BE2C (cell line): ENCODE measurements at regions not wholly inside any gene's neighbourhood (a gene's known extent, or its start where the extent isn't known, plus 50 kb on each side); places are given as distances from the start of the nearest gene placed in this dataset.

Source experiments
- DNase-seq: peaks from one replicate; pipeline ENCODE4 v3.0.0-alpha.2; 2020
- H3K27me3 ChIP-seq: fragments of 250-450 bp; sonication (Bioruptor Pico); 2 replicates; pipeline ENCODE4 v1.5.1; 2020; ENCODE audit warnings: mild to moderate bottlenecking
- H3K36me3 ChIP-seq: fragments of 250-450 bp; sonication (Bioruptor Pico); 2 replicates; pipeline ENCODE4 v1.5.1; 2020; ENCODE audit warnings: mild to moderate bottlenecking
- H3K4me1 ChIP-seq: fragments of 250-450 bp; sonication (Bioruptor Pico); 2 replicates; pipeline ENCODE4 v1.5.1; 2020
- H3K4me3 ChIP-seq: 2 replicates; pipeline ENCODE4 v1.5.1; 2011; ENCODE audit warnings: low read depth, low read length
- H3K9me3 ChIP-seq: fragments of 250-450 bp; sonication (Bioruptor Pico); 2 replicates; pipeline ENCODE4 v1.5.1; 2020
- CTCF ChIP-seq: IDR thresholded peaks from 2 replicates; pipeline ENCODE4 v1.5.1; 2012; ENCODE audit warnings: mild to moderate bottlenecking, low read depth, low read length

- H3K36me3 ChIP-seq, result no peaks in the 10 kb centered on the region
- H3K4me3 ChIP-seq, result no peak overlapping the region
- H3K9me3 ChIP-seq, result no peaks in the 10 kb centered on the region
- DNase-seq, result no peak
- H3K27me3 ChIP-seq, result no peaks in the 10 kb centered on the region
- no peak for TF ChIP-seq CTCF
- no peaks in the 10 kb centered on the region; the same call in 1 of the 2 replicates for H3K4me1 ChIP-seq
Measured at GRCh38 chr15:58276924-58277323, 138.7 kb downstream of the AQP9 start.

DNA sequence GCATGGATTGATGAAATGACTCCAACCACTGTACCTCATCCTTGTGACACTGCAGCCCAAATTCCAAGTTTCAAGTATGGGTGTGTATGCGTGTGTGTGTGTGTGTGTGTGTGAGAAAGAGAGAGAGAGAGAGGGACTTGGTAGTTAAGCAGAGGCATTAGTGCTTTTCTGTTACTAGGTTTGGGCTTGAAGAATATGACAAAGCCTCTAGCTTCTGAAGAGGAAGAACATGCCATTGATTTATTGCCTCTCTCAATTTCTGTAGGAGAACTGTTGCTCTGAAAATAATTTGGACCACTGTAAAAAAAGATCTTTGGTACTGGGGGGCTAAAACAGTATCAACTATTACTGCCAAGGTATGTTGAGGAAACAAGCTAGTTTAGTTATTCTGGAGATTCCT, 139.2 kb downstream of the AQP9 start:
- no peak overlapping the region for H3K4me3 ChIP-seq
- H3K27me3 ChIP-seq, result no peaks in the 10 kb centered on the region
- H3K9me3 ChIP-seq, result no peaks in the 10 kb centered on the region
- H3K4me1 ChIP-seq, result no peaks in the 10 kb centered on the region; the same call in 1 of the 2 replicates
- DNase-seq, result no peak
- TF ChIP-seq CTCF, result no peak
- no peaks in the 10 kb centered on the region for H3K36me3 ChIP-seq

DNA sequence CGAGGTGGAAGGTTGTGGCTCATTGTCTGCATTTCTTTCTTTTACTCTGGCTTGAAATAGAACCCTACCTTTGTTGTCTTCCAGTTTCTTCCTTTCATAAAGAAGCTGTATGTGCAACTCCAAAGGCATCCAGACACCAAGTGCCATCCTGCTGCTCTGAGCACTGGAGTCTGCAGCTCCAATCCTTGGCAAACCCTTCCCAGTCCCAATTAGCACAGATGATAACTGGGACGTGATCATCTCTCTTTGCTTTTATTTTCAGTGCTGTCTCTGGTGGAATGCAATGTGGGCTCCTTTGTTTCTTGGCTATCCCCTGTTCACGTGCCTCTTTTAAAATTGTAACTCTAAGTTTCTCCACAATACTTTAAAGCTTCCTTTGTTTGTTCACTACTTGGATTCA, 140.9 kb downstream of the AQP9 start:
- no peak overlapping the region for H3K4me3 ChIP-seq
- no peak for DNase-seq
- H3K9me3 ChIP-seq, result no peaks in the 10 kb centered on the region

DNA sequence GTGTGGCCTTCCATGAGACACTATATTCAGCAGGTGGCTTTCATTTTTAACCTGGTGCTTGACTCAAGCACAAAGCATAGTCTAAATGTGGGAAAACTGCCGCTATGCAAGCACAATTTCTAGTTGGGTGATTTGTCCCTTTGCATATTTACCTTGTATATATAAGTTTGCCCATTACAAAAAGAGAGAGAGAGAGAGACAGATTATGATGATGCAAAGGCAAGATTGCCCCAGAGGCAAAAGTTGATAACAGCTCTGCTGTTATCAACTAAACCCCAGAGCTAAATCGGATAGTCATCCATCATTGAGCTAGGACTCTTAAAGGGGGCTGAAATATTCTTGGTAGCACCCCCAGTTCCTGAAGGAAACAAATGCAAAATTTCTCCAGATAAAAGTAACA, 141.5 kb downstream of the AQP9 start:
- Histone ChIP-seq H3K4me1 (no peaks in the 10 kb centered on the region; the same call in 1 of the 2 replicates), H3K27me3 (no peaks in the 10 kb centered on the region), H3K36me3 (no peaks in the 10 kb centered on the region), H3K4me3 (no peak overlapping the region), H3K9me3 (no peaks in the 10 kb centered on the region)
- TF ChIP-seq CTCF, result no peak
- DNase-seq, result no peak

More for the DNA sequence above, 140.9 kb downstream of the AQP9 start:
- Histone ChIP-seq H3K36me3 (no peaks in the 10 kb centered on the region), H3K4me1 (no peaks in the 10 kb centered on the region; the same call in 1 of the 2 replicates), H3K27me3 (no peaks in the 10 kb centered on the region)
- TF ChIP-seq CTCF, result no peak

DNA sequence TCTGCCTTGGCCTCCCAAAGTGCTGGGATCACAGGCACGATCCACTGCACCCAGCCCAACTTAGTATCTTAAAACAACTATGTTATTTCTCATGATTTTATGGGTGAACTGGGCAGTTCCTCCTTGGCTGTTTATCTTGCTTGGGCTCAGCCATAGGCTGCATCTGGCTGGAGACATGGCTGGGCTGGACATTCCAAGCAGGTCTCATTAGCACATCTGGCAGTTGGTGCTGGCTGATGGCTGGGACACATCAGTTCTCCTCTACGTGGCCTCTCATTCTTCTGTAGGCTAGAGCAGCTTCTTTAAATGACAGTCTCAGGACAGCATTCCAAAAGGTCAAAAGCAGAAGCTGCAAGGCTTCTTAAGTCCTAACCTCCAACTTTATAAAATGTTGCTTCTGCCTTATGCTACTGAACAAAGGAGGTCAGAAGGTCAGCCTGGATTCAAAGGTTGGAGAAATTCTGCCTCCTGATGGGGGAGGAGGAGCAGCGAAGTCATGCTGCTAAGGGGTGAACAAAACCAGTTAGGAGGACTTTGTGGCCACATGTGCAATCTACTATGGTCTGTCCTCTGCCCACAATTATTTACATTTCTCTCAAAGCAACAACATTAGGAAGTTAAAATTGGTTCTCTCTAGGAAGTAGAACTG, 144.0 kb downstream of the AQP9 start:
- no peak overlapping the region for H3K4me3 ChIP-seq
- no peaks in the 10 kb centered on the region for H3K9me3 ChIP-seq
- no peaks in the 10 kb centered on the region for H3K27me3 ChIP-seq
- no peaks in the 10 kb centered on the region; the same call in 1 of the 2 replicates for H3K4me1 ChIP-seq
- H3K36me3 ChIP-seq, result no peaks in the 10 kb centered on the region
- no peak for DNase-seq
- TF ChIP-seq CTCF, result no peak

- Histone ChIP-seq H3K36me3 (no peaks in the 10 kb centered on the region), H3K4me3 (no peak overlapping the region), H3K9me3 (no peaks in the 10 kb centered on the region), H3K4me1 (no peaks in the 10 kb centered on the region; the same call in 1 of the 2 replicates), H3K27me3 (no peaks in the 10 kb centered on the region)
- no peak for DNase-seq
- no peak for TF ChIP-seq CTCF
Measured at GRCh38 chr15:58283302-58283701, 145.1 kb downstream of the AQP9 start.
